HG02678 (cell line): ENCODE measurements at regions not wholly inside any gene's neighbourhood (a gene's known extent, or its start where the extent isn't known, plus 50 kb on each side); places are given as distances from the start of the nearest gene placed in this dataset.
"Not testable (repeated sequence)": the region's sequence is repeated elsewhere in the genome, so short reads cannot be mapped to it uniquely, and the experiment has no call there.

Source experiments
- ATAC-seq: cut with Tn5 transposase; IDR thresholded peaks from one replicate; pipeline ENCODE4 v1.9.1; 2021; ENCODE audit warnings: mild to moderate bottlenecking, moderate library complexity; ENCODE audit not compliant: unreplicated experiment

DNA sequence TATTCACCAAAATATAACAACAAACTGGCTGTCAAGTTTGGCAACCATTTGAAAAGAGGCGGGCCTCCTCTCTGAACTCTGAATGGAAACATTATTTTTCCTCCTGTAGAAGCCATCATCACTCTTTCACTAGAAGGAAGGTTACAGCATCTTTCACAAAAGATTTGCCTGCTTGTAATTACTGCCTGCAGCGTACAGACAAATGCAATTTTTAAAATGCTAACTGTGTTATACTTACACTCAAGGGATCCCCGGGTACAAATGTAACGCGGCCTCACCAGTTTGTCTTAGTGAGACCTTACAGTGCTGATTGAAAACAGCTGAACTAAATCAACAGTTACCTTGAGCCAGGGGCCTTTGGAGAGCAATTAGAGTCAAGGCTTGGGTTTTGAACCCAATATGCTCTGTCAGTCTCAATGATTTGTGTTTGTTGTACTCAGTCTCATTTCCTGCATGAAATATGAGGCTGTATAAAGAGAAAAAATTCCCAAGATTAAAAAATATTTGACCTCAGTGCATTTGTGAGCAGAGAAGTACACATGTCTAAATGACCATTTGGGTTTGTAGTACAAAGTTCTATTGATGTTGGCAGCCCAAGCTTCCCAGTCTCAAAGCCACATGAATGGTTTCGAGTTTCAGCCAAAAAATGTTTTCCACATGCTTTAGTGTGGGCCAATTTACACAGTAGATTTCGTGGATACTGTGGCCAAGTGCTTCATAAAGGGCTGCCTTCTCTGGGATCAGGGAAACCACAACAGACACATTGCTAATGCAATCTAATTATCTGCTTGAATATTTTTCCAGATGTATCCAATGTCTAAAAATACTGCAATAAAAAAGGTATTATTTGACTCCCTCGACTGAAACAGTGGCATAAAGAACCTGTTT, 500.0 kb downstream of the SPATA31D1 start:
- no peak for ATAC-seq

DNA sequence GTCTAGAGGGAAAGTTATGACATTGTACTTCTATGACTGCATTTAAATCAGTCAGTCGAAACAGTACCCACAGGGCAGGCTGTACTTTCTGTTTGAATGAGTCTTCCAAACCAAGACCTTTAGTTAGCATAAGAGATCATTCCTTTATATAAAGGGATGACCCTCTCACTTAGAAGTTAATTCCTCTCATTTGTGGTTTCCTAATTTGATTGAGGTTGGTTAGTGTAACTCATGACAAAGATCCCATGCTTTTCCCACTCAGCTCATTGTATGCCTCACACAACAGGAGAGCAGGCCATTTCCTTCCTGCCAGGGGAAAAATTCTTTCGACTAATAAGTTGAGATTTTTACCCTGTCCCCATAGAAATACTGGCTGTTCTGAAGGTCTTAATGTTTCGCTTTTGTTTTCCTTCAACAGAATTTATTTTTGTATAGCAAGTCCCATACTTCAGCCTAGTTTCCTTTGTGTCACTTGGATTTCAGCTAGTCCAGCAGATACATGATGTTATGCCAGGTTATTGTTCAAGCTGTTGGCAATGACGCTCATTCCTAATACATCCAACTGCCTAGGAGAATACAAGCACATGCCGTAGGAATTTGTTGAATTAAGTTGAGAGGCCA, 500.7 kb downstream of the SPATA31D1 start:
- ATAC-seq, result no peak

DNA sequence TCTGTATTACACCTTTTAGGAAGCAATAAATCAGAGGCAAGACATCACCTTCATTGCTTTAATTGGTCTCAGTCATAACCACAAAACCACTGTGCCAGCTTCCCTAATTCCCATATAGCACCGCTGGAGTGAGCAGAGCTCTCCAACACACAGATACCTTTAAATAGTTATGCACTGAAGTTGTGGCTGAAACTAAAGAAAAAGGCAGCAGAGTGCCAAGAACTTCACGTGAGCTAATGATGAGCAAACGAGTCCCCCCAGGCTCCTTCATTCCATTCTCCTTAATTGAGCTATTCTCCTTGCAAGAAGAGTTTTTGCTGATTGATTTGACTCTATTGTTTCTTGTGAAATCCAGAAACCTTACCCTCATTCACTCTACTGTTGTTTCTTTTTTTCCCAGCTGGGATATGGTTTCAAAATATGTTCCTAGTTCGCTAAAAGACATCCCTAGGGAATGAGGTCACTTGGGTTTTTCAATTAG, 501.5 kb downstream of the SPATA31D1 start:
- ATAC-seq, result no peak

DNA sequence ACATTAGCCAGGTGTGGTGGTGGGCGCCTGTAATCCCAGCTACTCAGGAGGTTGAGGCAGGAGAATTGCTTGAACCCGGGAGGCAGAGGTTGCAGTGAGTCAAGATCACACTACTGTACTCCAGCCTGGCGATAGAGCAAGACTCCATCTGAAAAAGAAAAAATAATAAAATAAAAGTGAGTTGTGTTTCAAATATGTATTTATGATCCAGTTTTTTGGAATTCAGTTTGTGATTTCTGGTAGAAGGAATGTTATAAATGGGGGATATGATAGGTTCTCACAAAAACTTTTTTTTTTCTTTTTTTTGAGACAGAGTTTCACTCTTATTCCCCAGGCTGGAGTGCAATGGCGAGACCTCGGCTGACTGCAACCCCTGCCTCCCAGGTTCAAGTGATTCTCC, 502.2 kb downstream of the SPATA31D1 start:
- not testable (repeated sequence) for ATAC-seq

DNA sequence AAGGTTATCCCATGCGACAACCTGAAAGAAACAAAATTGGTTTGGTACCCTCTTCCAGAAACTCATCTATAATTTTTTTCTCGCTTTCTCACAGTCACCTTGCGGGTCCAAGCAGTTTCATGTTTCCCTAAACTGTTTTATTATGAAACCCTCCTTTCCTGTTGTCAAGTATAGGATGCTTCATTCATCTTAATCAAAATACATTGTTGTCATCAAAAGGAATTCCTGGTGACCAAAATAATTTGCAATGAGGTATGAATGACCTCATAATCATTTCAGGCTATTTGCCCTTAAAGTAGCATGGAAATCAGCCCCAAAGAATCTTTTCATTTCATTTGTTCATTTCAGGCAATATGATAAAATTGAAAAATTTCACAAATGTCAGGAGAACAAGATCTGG, 503.0 kb downstream of the SPATA31D1 start:
- ATAC-seq, result no peak

DNA sequence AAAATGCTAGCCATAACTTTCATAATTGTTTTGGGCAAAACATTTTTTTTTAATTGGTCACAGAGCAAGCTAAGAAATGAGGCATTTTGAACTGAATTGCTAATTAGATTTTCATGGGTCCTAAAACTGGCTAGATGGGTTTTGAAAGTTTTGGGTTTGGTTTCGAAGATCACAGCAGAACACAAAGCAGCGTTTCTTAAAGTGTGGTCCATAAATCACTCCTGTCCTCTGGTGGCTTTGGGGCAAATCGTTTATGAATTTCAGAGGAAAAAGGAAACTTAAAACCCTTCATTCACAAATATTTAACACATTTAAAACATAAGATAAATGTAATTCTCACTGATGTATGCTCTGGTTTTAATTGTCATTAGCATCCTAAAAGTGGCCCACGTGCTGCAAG, 503.7 kb downstream of the SPATA31D1 start:
- ATAC-seq, result no peak

DNA sequence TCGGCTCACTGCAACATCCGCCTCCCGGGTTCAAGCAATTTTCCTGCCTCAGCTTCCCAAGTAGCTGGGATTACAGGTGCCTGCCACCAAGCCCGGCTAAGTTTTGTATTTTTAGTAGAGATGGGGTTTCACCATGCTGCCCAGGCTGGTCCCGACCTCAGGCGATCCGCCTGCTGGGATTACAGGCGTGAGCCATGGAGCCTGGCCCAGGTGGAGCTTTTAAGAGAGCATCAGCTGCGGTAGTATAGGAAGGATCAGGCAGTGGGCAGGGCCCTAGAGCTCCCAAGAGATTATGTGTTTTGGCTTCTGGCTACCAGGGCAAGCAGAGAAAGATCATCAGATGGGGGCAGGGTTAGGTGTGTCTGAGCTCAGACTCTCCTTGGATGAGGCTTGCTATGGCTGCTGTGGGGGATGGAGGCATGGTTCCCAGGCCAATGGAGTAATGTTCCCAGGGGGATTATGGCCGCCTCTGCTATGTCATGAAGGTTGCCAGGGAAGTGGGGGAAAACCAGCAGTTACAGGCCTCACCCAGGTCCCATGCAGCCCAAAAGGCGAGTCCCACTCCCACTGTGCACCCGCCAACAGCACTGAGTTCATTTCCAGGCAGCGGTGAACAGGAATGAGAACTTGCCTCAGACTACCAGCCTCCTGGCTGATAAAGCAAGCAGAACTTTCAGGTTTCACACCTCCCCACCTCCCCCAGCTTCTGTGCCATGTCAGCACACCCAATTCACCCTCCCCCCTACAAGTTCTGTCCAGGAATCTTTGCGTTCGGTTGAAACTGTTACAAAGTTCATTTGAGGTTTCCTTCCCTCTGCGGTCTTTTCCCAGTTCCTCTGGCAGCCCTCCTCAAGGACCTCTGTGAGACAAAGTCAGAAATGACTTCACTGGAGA, 507.6 kb downstream of the SPATA31D1 start:
- ATAC-seq, result no peak

DNA sequence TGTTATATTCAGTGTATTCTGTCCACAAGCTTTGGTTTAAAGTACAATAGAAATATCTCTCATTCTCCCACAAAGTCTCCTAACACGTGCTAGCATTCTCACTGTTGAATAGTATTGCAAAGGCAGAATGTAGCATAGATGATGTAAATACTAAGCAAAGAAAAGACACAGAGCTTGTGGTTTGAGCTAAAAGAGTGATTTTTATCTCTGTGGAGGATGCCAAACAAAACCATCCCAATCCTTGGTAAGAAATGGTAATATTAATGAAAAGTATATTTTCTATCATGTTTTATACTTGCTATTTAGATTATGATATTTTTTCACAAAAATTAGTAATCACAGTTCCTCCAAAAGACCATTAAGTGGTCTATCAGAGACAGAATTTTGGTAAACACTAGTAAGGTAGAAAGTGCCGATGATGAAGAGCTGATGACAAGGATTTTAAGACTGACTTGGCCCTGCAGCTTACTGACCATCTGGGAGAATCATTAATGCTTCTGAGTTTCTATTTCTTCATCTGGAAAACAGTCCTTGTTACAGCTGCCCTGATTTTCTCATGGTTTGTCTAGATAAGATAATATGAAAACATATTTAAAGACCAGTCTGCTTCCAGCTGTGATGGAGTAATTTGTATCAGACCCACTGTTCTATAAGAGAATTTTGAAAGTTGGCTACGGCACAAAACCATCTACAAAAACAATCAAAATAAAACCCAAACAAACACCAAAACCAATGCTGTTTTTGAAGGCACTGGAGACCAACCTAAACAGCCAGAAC, 510.2 kb downstream of the SPATA31D1 start:
- no peak for ATAC-seq

DNA sequence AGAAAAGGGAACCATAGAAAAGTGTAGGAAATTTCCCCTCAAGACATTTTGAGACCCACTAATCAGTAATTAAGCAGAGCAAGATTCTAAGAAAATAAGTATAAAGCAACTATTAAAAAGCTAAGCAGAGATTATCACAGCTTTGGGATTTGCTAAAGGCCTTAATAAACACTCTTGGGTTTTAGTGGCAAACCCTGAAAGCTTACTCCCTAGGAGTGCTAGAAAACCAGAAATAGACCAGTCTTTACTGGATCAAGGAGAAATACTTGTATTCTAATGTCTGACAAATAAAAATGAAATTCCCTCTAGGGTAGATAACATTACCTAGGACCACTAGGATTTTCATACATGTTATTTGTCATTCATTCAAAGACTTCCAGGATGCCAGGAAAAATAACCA, 510.8 kb downstream of the SPATA31D1 start:
- no peak for ATAC-seq

DNA sequence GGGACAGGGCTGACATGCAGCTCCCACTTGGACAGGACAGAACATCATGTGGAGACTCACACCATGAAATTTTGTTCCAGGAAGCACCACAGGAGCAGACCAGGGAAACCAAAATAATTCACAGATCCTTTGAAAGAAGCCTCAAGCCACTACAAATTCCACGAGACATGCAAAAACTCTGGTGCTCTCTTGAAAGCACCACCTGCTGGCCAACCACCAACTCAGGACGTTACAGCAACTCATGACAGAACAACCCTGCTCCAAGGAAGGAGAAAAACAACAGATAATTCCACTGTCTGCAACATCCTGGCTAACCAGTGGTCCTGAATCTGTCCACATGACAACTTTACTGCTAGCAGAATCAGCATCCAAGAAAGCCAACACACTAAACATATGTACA, 516.0 kb downstream of the SPATA31D1 start:
- ATAC-seq, result no peak

DNA sequence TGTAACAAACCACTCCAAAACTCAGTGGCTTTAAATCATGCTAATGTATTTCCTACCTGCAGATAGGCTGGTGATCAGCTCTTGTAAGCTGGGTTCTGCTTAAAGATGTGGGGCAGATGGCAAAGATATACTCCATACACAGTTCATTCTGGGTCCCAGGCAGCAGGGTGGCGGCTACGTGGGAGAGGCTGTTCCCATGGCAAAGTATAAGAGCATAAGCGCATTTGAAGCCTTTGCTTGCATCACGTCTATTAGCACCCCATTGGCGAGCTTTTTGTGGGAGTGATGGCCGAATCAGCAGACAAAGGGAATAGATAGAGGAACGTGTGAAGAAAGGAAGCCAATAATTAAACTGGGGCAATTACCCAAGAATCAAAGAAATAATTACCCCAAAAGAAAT, 523.1 kb downstream of the SPATA31D1 start:
- no peak for ATAC-seq

DNA sequence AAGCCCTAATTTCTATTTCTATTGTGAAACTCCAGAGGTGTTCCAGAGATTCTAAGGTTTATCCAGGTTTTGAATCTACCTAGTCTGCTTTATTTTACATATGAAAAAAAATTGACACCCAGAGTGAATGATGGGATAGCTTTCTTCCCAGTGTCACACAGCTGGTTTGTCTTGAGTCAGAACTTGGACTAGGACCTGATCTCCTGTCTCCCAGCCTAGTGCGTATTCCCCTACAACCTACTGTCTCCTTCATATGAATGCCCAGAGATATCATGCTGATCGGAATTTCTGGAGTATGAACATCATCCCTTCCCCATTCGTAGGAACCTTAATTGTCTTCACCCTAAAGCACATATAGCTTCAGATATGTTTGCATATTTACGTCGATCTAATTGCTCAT, 524.2 kb downstream of the SPATA31D1 start:
- no peak for ATAC-seq

DNA sequence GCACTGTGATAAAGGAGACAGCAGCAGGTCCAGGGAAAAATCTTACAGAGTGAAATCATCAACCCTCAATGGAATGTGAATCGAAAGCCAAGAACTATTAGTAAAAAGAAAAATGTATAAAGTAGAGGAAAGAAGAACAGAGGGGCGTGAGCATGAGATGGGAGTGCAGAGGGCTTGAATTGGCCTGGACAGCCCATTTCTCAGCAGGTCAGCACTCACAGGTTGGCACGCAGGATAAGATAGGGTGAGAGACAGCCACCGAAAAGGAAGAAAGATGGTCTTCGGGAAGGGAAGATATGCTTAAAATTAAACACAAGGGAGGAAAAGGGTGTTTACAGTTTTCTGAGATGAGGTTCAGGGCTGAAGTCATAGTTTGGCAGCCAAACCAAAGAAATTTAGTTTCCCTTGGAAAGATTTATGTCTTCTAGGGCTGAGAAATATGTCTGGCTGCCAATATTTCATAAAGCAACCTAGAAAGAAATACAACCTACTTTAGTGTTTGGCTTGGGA, 524.7 kb downstream of the SPATA31D1 start:
- ATAC-seq, result no peak

DNA sequence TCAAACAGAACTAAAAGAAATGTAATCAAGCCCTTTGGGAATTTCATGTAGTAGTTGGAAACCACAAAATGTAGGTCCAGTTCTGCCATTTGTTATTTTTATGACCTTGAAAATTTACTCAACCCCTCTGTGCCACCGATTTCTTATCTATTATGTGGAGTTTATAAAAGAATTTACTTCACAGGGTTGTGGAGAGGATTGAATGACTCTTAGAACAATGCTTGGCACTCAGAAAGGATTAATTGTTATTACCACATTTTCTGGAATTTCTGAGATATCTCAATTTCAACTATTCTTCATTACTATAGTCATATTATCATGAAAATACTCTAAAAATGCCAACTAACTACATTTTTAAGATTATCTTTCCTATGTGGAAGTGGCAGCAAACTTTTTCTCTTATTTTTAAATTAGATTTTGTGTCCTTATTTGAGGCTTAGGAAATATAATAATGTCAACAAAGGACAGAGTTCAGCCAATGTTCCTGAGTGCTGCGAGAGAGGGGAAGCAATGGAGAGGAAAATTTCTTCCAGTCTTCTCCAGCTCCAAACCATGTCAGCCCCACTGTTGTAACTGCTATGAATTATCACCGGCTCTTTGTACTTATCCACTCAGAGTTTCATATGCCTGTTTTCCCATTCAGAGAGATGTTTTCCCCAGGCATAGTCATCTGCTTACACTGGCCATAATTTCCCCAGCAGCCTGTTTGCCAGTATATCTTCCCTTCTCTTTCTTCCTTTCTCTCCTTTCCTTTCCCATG, 525.6 kb downstream of the SPATA31D1 start:
- ATAC-seq, result no peak

DNA sequence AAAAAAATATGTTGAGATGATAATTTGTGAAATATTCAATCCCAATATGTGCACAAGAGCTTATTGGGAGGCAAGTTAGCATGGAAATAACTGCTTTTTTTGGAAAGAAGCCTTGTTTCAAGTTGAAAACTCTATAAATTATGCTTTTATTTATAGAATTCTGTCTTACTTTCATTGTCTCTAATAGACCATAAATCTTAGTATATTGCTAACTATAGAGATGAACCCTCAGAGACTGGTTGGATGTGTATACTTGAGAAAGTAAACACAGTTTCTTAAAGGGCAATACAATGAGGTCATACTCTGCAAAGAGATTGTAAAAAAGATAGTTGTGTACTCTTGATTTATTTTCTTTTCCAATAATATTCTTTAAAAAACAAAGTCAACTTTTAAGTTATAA, 530.3 kb downstream of the SPATA31D1 start:
- ATAC-seq, result no peak

DNA sequence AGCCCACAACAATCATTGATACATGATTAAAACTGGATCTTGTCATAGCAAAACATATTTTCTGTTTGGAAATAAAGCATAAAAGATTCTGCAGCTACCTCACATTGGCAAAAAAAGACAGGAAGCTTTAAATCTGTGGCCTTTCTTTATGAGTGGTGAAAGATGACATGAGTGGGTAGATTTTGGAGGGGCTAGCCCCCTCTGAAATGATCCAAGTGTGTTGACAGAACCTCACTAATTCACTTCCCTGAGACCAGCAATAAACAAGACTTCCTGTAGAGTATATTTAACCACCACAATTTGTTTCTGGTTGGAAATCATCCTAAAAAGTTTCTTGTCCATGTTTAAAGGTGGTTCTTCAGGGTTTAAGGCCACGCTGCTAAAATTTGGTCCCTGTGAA, 530.8 kb downstream of the SPATA31D1 start:
- no peak for ATAC-seq

DNA sequence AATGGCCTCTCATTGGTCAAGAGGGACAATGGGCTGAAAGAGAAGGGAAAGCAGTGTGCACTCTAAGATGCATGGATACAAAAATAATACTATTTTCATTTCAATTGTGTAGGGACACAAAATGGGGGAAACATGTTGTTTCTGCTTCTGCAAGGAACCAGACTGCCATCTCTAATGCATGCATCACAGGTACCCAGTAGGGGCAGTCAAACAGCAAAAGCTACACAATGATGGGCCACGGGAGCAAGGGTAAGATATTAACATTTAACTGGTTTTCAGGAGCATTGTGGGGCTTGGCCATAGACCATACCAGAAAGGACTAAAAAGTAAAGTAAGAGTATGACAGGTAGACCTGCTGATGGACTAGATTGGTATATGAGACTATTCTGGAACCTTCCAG, 535.8 kb downstream of the SPATA31D1 start:
- ATAC-seq, result no peak

DNA sequence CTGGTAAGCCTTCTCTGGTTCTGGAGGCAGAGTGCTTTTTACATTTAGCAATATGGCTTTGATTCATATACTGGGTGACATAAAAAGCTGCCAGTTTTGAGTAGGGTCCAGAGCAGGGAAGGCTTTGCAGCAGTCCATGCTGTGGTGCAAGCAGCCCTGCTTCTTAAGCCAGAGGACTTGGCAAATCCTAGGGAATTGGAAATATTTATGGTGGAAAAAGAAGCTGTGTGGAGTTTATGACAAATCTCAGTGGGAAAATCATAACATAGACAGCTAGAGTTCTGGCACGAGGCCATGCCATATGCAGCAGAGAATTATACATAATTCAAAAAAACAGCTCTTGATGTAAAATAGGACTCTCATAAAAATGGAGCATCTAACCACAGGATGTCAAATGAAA, 536.4 kb downstream of the RASEF start:
- ATAC-seq, result no peak

DNA sequence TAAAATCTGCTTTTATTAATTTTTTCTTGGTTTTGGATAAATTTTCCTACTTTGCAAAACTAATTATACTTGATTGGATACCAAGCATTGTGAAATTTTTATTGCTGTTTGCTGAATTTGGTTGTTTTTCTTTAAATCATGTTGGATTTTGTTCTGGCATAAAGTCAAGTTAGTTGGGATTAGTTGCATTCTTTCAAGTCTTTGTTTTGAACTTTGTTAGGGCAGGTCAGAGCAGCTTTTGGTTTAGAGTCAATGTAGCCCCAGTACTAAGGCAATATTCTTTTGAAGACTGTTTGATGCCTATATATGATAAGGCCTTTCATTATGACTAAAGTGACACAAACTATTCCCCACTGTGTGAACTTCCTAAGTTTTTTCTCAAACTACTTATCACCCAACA, 531.1 kb downstream of the RASEF start:
- ATAC-seq, result no peak
